Neuronal stem cell (in vitro differentiated cells): ENCODE measurements at regions not wholly inside any gene's neighbourhood (a gene's known extent, or its start where the extent isn't known, plus 50 kb on each side); places are given as distances from the start of the nearest gene placed in this dataset.

Experiments
- DNase-seq: peaks from one replicate; pipeline ENCODE4 v3.0.0-alpha.2; 2013; ENCODE audit warnings: low spot score
- H2AFZ ChIP-seq: one replicate; pipeline ENCODE4 v1.6.1; 2013; ENCODE audit warnings: mild to moderate bottlenecking, low read length, inconsistent platforms
- H2AK5ac ChIP-seq: 2 replicates; pipeline ENCODE4 v1.6.1; 2013; ENCODE audit warnings: low read depth, mild to moderate bottlenecking, inconsistent platforms, low read length, moderate library complexity, mixed read lengths
- H2BK120ac ChIP-seq: 2 replicates; pipeline ENCODE4 v1.6.1; 2013; ENCODE audit warnings: low read depth, mild to moderate bottlenecking, inconsistent platforms, low read length, moderate library complexity, mixed read lengths
- H2BK12ac ChIP-seq: one replicate; pipeline ENCODE4 v1.6.1; 2013; ENCODE audit warnings: low read length, inconsistent platforms
- H2BK15ac ChIP-seq: 2 replicates; pipeline ENCODE4 v1.6.1; 2013; ENCODE audit warnings: mild to moderate bottlenecking, low read length, inconsistent platforms, mixed read lengths
- H2BK5ac ChIP-seq: one replicate; pipeline ENCODE4 v1.6.1; 2013; ENCODE audit warnings: inconsistent platforms, mild to moderate bottlenecking, low read length, moderate library complexity
- H3K14ac ChIP-seq: one replicate; pipeline ENCODE4 v1.6.1; 2013; ENCODE audit warnings: low read length, inconsistent platforms
- H3K18ac ChIP-seq: 2 replicates; pipeline ENCODE4 v1.6.1; 2013; ENCODE audit warnings: low read length, inconsistent platforms
- H3K23ac ChIP-seq: 2 replicates; pipeline ENCODE4 v1.6.1; 2013; ENCODE audit warnings: low read depth, mild to moderate bottlenecking, mixed read lengths, low read length, inconsistent platforms; ENCODE audit not compliant: poor library complexity
- H3K27ac ChIP-seq: replicated peaks from 3 replicates; pipeline ENCODE4 v1.5.1; 2013; ENCODE audit warnings: low read length, inconsistent platforms
- H3K27me3 ChIP-seq, 3 experiments: 2 replicates each; pipeline ENCODE4 v1.6.1; 2013; ENCODE audit warnings: low read length in 3 of 3, mild to moderate bottlenecking in 2 of 3, inconsistent platforms in 1 of 3, low read depth in 1 of 3, mixed read lengths in 1 of 3, moderate library complexity in 1 of 3; ENCODE audit not compliant: control insufficient read depth in 3 of 3, insufficient read depth in 3 of 3
- H3K36me3 ChIP-seq, 2 donors: replicated peaks in 1 of 2; 2 replicates each; pipeline ENCODE4 v1.6.1; 2013; ENCODE audit warnings: low read length in 2 of 2; ENCODE audit not compliant: control insufficient read depth in 2 of 2, insufficient read depth in 2 of 2
- H3K4ac ChIP-seq: 2 replicates; pipeline ENCODE4 v1.6.1; 2013; ENCODE audit warnings: inconsistent platforms, mild to moderate bottlenecking, low read length, moderate library complexity
- H3K4me1 ChIP-seq, 2 donors: 1 replicate in 1 of 2; 2 replicates in 1 of 2; pipeline ENCODE4 v1.6.1; 2013; ENCODE audit warnings: low read length in 2 of 2, low read depth in 1 of 2; ENCODE audit not compliant: control insufficient read depth in 2 of 2, insufficient read depth in 1 of 2
- H3K4me2 ChIP-seq: one replicate; pipeline ENCODE4 v1.6.1; 2013; ENCODE audit warnings: mild to moderate bottlenecking, low read length, inconsistent platforms; ENCODE audit not compliant: insufficient read depth, poor library complexity, severe bottlenecking
- H3K4me3 ChIP-seq, 2 donors: 2 replicates each; pipeline ENCODE4 v1.5.1; 2013; ENCODE audit warnings: low read length in 2 of 2, mild to moderate bottlenecking in 2 of 2, inconsistent platforms in 1 of 2, moderate library complexity in 1 of 2
- H3K79me1 ChIP-seq: one replicate; pipeline ENCODE4 v1.6.1; 2013; ENCODE audit warnings: low read depth, mild to moderate bottlenecking, inconsistent platforms, low read length, moderate library complexity
- H3K9ac ChIP-seq: one replicate; pipeline ENCODE4 v1.6.1; 2013; ENCODE audit warnings: mild to moderate bottlenecking, low read depth, low read length, inconsistent platforms; ENCODE audit not compliant: poor library complexity
- H3K9me3 ChIP-seq, 2 donors: replicated peaks in 1 of 2; 2 replicates each; pipeline versions ENCODE3 to v1.6.1; 2013; ENCODE audit warnings: low read length in 2 of 2, mild to moderate bottlenecking in 2 of 2, inconsistent platforms in 1 of 2, low read depth in 1 of 2, mixed read lengths in 1 of 2, moderate library complexity in 1 of 2; ENCODE audit not compliant: control insufficient read depth in 2 of 2, insufficient read depth in 1 of 2
- H4K8ac ChIP-seq: one replicate; pipeline ENCODE4 v1.6.1; 2013; ENCODE audit warnings: low read depth, mild to moderate bottlenecking, inconsistent platforms, low read length, moderate library complexity
- H4K91ac ChIP-seq: one replicate; pipeline ENCODE4 v1.6.1; 2013; ENCODE audit warnings: low read length, low read depth, mild to moderate bottlenecking, inconsistent platforms; ENCODE audit not compliant: poor library complexity
- WGBS, 2 donors: extraction: QIAGEN DNeasy Blood & Tissue Kit; methylation state at CpG; one replicate each; pipeline ENCODE4 v1.1.7; 2013; ENCODE audit warnings: missing lambda C conversion rate in 2 of 2, mixed read lengths in 1 of 2; ENCODE audit not compliant: insufficient read length in 2 of 2, insufficient replicate concordance in 1 of 2; ENCODE audit errors: extremely low coverage in 2 of 2; 5-methylcytosine and 5-hydroxymethylcytosine counted together

DNA sequence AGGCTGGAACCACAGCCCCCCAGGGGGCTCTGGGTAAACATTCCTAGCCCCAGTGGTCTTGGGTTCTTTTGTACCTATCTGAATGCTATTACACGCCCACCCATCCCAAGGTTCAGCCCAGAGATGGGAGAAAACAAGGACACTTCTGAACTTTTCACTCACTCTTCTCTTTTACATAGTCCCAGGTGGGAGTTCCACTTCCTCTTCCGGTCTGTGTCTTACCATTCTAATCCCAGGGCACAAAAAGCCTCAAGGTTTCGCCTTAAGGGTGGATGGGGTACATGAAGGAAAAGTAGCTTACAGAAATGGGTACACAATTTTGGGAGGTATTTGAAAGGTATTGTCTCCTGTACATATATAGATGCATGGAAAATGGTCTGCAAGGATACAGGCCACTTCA, 79.0 kb downstream of the TMEM30B start:
- H3K4ac ChIP-seq = no peak overlapping the region
- H3K18ac ChIP-seq = no peak overlapping the region
- H2BK12ac ChIP-seq = no peak overlapping the region
- no peaks in the 10 kb centered on the region for H3K79me1 ChIP-seq
- peaks cover 0 to 3% of the 10 kb centered on the region in 2 donors for H3K4me1 ChIP-seq
- H3K27ac ChIP-seq = no peak overlapping the region
- H2AK5ac ChIP-seq = no peak overlapping the region
- H3K27me3 ChIP-seq = no peaks in the 10 kb centered on the region
- no peak overlapping the region for H3K4me2 ChIP-seq
- WGBS, 2 donors = no CpG with 5 or more reads among the region's 3 CpGs
- H2BK15ac ChIP-seq = no peak overlapping the region
- H4K8ac ChIP-seq = no peak overlapping the region
- no peak overlapping the region for H4K91ac ChIP-seq
- no peak overlapping the region for H2BK120ac ChIP-seq
- H3K9ac ChIP-seq = no peak overlapping the region
- H3K36me3 ChIP-seq = no peaks in the 10 kb centered on the region
- H3K4me3 ChIP-seq = no peak overlapping the region
- no peak overlapping the region for H3K14ac ChIP-seq
- H3K23ac ChIP-seq = no peak overlapping the region
- no peak for DNase-seq
- H2AFZ ChIP-seq = no peak overlapping the region
- no peak overlapping the region for H2BK5ac ChIP-seq
- H3K9me3 ChIP-seq = no peaks in the 10 kb centered on the region

DNA sequence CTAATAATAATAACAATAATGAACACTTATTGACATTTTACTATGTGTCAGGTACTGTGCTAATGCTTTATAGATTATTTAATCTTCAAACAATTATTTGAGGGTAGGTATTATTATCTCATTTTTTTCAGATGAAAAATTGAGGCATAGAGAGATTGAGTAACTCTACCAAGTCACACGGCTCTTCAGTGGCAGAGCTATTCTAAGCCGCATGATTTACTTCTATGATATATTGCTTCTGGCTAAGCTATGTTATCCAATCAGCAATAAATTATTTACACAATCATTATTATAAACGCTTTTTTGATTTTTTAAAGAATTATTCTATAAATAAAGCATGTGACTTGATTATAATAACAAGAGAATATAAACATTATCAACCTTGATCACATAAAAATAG, 80.0 kb downstream of the TMEM30B start:
- no peak overlapping the region for H2BK120ac ChIP-seq
- H3K4me2 ChIP-seq = no peak overlapping the region
- H2BK5ac ChIP-seq = no peak overlapping the region
- no peak overlapping the region for H2BK15ac ChIP-seq
- no peaks in the 10 kb centered on the region for H3K36me3 ChIP-seq
- H3K4me1 ChIP-seq = peaks cover 0 to 3% of the 10 kb centered on the region in 2 donors
- no peak for DNase-seq
- H3K9me3 ChIP-seq = no peaks in the 10 kb centered on the region
- H3K27ac ChIP-seq = no peak overlapping the region
- H3K9ac ChIP-seq = no peak overlapping the region
- H3K23ac ChIP-seq = no peak overlapping the region
- no peak overlapping the region for H4K91ac ChIP-seq
- H2AFZ ChIP-seq = no peak overlapping the region
- no peak overlapping the region for H3K4ac ChIP-seq
- no peaks in the 10 kb centered on the region for H3K79me1 ChIP-seq
- no peaks in the 10 kb centered on the region for H3K27me3 ChIP-seq
- H3K18ac ChIP-seq = no peak overlapping the region
- no peak overlapping the region for H4K8ac ChIP-seq
- no peak overlapping the region for H2AK5ac ChIP-seq
- no peak overlapping the region for H3K4me3 ChIP-seq
- no peak overlapping the region for H2BK12ac ChIP-seq
- no CpG with 5 or more reads among the region's 3 CpGs for WGBS, 2 donors
- no peak overlapping the region for H3K14ac ChIP-seq

DNA sequence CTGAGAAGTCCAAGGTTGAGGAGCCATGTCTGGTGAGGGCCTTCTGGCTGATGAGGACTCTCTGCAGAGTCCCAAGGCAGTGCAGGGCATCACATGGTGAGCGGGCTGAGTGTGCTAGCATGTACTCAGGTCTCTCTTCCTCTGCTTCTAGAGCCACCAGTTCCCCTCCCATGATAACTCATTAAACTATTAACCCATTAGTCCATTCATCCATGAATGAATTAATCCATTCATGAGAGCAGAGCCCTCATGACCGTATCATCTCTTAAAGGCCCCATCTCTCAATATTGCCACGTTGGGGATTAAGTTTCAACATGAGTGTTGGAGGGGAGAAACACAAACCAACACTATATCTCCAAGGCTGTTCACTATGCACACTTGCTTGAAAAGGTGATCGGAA, 83.7 kb downstream of the TMEM30B start:
- H3K4me2 ChIP-seq = no peak overlapping the region
- H3K27me3 ChIP-seq = no peaks in the 10 kb centered on the region
- no peak for DNase-seq
- no peak overlapping the region for H2AK5ac ChIP-seq
- no peak overlapping the region for H3K23ac ChIP-seq
- H3K9me3 ChIP-seq = no peaks in the 10 kb centered on the region
- no peak overlapping the region for H2BK5ac ChIP-seq
- no peaks in the 10 kb centered on the region for H3K79me1 ChIP-seq
- H3K4me3 ChIP-seq = no peak overlapping the region
- H3K4me1 ChIP-seq = peaks cover 0 to 1% of the 10 kb centered on the region in 2 donors
- no peak overlapping the region for H3K27ac ChIP-seq
- no peak overlapping the region for H2BK12ac ChIP-seq
- no peak overlapping the region for H2BK120ac ChIP-seq
- no CpG with 5 or more reads among the region's 4 CpGs for WGBS, 2 donors
- H3K36me3 ChIP-seq = no peaks in the 10 kb centered on the region
- no peak overlapping the region for H2BK15ac ChIP-seq
- H4K8ac ChIP-seq = no peak overlapping the region
- H3K18ac ChIP-seq = no peak overlapping the region
- H3K14ac ChIP-seq = no peak overlapping the region
- H3K9ac ChIP-seq = no peak overlapping the region
- no peak overlapping the region for H4K91ac ChIP-seq
- no peak overlapping the region for H3K4ac ChIP-seq
- H2AFZ ChIP-seq = no peak overlapping the region

DNA sequence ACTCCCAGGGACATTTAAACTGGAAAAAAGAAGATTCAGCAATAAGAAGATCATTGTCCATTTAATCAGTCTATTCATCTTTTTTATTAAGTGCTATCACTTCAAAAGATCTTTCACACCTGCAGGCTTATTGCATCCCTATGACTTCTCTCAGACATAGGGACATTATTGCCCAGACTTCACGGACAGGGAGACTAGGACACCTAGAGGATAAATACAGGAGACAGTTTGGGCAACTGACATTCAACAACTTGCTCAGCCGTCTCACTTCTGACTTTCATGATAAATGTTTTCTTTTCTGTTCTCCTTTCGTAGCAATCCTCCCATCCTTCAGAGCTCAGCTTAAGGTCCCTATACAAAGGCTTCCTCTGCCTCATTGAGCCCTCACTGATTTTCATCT, 84.3 kb downstream of the TMEM30B start:
- H3K23ac ChIP-seq = no peak overlapping the region
- DNase-seq = no peak
- H2AK5ac ChIP-seq = no peak overlapping the region
- H2BK12ac ChIP-seq = no peak overlapping the region
- no CpG with 5 or more reads among the region's 3 CpGs for WGBS, 2 donors
- H2BK5ac ChIP-seq = no peak overlapping the region
- H2BK15ac ChIP-seq = no peak overlapping the region
- H3K9me3 ChIP-seq = no peaks in the 10 kb centered on the region
- H3K79me1 ChIP-seq = no peaks in the 10 kb centered on the region
- H3K27ac ChIP-seq = no peak overlapping the region
- H2AFZ ChIP-seq = no peak overlapping the region
- H3K4me2 ChIP-seq = no peak overlapping the region
- no peaks in the 10 kb centered on the region for H3K4me1 ChIP-seq
- no peak overlapping the region for H2BK120ac ChIP-seq
- H4K8ac ChIP-seq = no peak overlapping the region
- no peaks in the 10 kb centered on the region for H3K36me3 ChIP-seq
- no peak overlapping the region for H3K14ac ChIP-seq
- no peak overlapping the region for H3K4me3 ChIP-seq
- H4K91ac ChIP-seq = no peak overlapping the region
- H3K18ac ChIP-seq = no peak overlapping the region
- no peaks in the 10 kb centered on the region for H3K27me3 ChIP-seq
- no peak overlapping the region for H3K9ac ChIP-seq
- no peak overlapping the region for H3K4ac ChIP-seq
